ENCODE measurements at regions not wholly inside any gene's neighbourhood (a gene's known extent, or its start where the extent isn't known, plus 50 kb on each side); places are given as distances from the start of the nearest gene placed in this dataset.

DNA sequence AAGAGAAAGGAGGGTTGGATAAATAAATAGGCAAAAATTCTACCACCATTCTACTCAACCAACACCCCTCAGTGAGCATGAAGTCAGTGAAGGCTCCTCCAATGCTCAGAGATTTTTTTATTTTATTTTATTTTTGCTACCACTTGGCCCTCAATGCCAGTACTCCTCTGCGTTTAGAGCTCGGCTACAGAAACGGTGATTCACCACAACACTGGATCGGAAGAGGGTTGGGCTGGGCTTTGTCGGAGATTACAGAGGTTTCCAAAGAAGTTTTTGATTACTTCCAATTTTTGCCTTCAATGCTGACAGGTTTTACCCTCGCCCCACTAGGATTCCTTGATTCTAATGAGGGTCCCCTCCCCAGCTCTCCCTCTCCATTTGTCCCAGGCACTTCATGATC lies 1027.2 kb upstream of the TMEM132C start:
- Histone ChIP-seq H3K4me3 (ENCODE audit: low read length) (no peak overlapping the region), H4K20me1 (ENCODE audit: insufficient read depth, low read depth, low read length) (no peaks in the 10 kb centered on the region)

DNA sequence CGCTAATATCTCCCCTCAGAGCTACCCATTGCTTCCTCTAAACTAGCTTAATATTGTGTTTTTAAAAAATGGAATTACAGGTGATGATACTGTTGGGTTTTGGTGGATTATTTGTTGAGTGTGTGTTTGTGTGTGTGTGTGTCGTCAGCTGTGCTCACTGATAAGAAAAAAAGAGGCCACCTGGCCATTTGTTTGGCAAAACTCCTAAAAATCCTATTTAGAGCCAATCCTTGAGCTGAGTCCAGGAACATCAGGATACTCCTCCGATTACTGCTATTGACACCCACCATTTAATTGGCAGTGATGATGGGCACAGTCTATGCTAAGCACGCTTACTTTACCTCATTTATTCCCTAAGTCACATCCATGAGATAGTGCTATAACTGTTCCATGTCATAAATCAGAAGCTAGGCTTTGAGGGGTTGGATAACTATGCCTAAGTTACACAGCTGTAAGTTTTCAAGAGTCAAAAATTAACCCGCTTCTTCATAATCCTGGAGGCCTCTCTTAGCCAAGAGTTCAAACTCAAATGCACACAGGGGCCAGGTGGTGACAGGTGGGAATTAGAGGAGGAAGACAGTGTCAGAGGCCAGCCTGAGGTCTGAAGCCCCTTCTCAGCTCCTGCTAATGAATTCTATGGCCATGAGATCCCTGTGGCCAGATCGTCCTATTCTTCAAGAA lies 1026.6 kb upstream of the TMEM132C start:
- H4K20me1 ChIP-seq (ENCODE audit: insufficient read depth, low read depth, low read length): no peaks in the 10 kb centered on the region
- H3K4me3 ChIP-seq (ENCODE audit: low read length): no peak overlapping the region
- no peak overlapping the region for H3K27ac ChIP-seq (ENCODE audit: low read length)
- H3K9ac ChIP-seq (ENCODE audit: low read length): no peak overlapping the region
- H3K4me2 ChIP-seq (ENCODE audit: low read depth, low read length, poor library complexity, severe bottlenecking): no peak overlapping the region
- no peak overlapping the region for H2AFZ ChIP-seq (ENCODE audit: low read length)
- H3K27me3 ChIP-seq (ENCODE audit: low read length): no peaks in the 10 kb centered on the region
- no peaks in the 10 kb centered on the region for H3K36me3 ChIP-seq (ENCODE audit: insufficient read depth, low read length)
- no peak for DNase-seq
- peaks cover 10% of the 10 kb centered on the region for H3K9me3 ChIP-seq (ENCODE audit: low read length)
- no peaks in the 10 kb centered on the region for H3K4me1 ChIP-seq (ENCODE audit: low read length)
- no peaks in the 10 kb centered on the region for H3K79me2 ChIP-seq (ENCODE audit: low read length)
- H3K9me2 ChIP-seq (replicated peaks; ENCODE audit: insufficient read depth, low read length): no peaks in the 10 kb centered on the region

More for the DNA sequence above, 1027.2 kb upstream of the TMEM132C start:
- no peaks in the 10 kb centered on the region for H3K9me2 ChIP-seq (replicated peaks; ENCODE audit: insufficient read depth, low read length)
- H3K79me2 ChIP-seq (ENCODE audit: low read length): no peaks in the 10 kb centered on the region
- no peak overlapping the region for H3K9ac ChIP-seq (ENCODE audit: low read length)
- no peak overlapping the region for H2AFZ ChIP-seq (ENCODE audit: low read length)
- no peak overlapping the region for H3K4me2 ChIP-seq (ENCODE audit: low read depth, low read length, poor library complexity, severe bottlenecking)
- no peaks in the 10 kb centered on the region for H3K27me3 ChIP-seq (ENCODE audit: low read length)
- H3K27ac ChIP-seq (ENCODE audit: low read length): no peak overlapping the region
- no peaks in the 10 kb centered on the region for H3K4me1 ChIP-seq (ENCODE audit: low read length)
- H3K9me3 ChIP-seq (ENCODE audit: low read length): peaks cover 6% of the 10 kb centered on the region
- DNase-seq: no peak
- no peaks in the 10 kb centered on the region for H3K36me3 ChIP-seq (ENCODE audit: insufficient read depth, low read length)

DNA sequence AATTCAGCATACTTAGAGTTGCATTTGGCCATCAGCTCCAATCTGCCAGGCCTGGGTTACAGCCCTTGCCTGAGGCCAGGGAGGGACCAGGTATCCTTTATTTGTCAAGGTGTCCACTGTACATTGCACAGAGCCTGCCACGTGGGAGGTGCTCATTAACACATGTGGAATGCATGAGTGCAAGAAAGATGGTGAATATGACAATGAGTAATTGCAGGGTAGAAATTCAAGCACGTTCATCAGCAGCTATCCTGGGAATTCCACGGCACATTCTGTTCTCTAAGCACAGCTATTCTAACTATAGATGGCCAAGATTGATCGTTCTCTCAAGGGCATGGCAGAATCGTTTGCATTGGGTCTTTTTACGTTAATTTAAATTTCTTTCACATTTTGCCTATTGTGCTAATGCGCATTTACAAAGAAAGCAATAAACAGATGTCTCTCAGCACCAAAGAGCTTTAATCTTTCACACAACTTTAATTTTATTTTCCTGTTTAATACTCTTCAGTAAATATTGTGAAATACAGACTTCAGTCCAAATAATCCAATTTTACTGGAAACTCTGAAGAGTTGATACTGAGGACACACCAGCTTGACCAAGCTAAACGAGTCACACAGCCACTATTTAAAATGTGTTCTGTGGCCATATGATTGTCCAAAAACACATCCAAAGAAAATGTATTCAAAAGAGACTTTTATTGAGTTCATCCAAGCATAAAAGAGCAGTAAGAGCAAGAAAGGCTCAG lies 1025.7 kb upstream of the TMEM132C start:
- H3K9me3 ChIP-seq (ENCODE audit: low read length): peaks cover 12% of the 10 kb centered on the region
- no peaks in the 10 kb centered on the region for H3K27me3 ChIP-seq (ENCODE audit: low read length)
- H3K79me2 ChIP-seq (ENCODE audit: low read length): no peaks in the 10 kb centered on the region
- H3K4me2 ChIP-seq (ENCODE audit: low read depth, low read length, poor library complexity, severe bottlenecking): no peak overlapping the region
- no peaks in the 10 kb centered on the region for H3K36me3 ChIP-seq (ENCODE audit: insufficient read depth, low read length)
- no peak overlapping the region for H2AFZ ChIP-seq (ENCODE audit: low read length)
- H3K27ac ChIP-seq (ENCODE audit: low read length): no peak overlapping the region
- no peaks in the 10 kb centered on the region for H4K20me1 ChIP-seq (ENCODE audit: insufficient read depth, low read depth, low read length)
- no peaks in the 10 kb centered on the region for H3K4me1 ChIP-seq (ENCODE audit: low read length)
- H3K9me2 ChIP-seq (replicated peaks; ENCODE audit: insufficient read depth, low read length): no peaks in the 10 kb centered on the region
- no peak for DNase-seq
- no peak overlapping the region for H3K4me3 ChIP-seq (ENCODE audit: low read length)
- no peak overlapping the region for H3K9ac ChIP-seq (ENCODE audit: low read length)

DNA sequence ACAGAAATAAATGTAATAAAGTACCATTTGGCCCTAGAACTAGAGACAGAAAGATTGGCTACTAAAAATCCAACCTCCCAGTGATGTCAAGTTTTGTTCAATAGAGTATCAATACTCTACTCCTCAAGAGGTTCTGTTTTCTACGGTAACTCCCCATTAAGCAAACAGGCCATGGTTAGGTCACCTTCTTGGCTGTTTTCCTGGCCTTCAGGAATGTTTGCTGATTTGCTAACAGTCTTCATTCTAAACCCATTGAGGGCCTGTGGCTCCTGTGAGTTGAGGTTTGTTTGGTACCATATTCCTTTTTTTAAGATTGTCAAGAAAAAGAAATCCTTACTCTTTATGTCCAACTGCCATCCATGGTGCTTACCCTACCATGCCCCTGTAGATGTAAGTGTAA lies 1022.0 kb upstream of the TMEM132C start:
- Histone ChIP-seq H3K27ac (ENCODE audit: low read length) (no peak overlapping the region), H3K36me3 (ENCODE audit: insufficient read depth, low read length) (no peaks in the 10 kb centered on the region), H3K4me1 (ENCODE audit: low read length) (no peaks in the 10 kb centered on the region), H3K9ac (ENCODE audit: low read length) (no peak overlapping the region), H3K79me2 (ENCODE audit: low read length) (no peaks in the 10 kb centered on the region), H3K9me2 (replicated peaks; ENCODE audit: insufficient read depth, low read length) (no peaks in the 10 kb centered on the region), H3K4me3 (ENCODE audit: low read length) (no peak overlapping the region), H3K4me2 (ENCODE audit: low read depth, low read length, poor library complexity, severe bottlenecking) (no peak overlapping the region), H2AFZ (ENCODE audit: low read length) (no peak overlapping the region), H3K9me3 (ENCODE audit: low read length) (peaks cover 7% of the 10 kb centered on the region), H3K27me3 (ENCODE audit: low read length) (no peaks in the 10 kb centered on the region), H4K20me1 (ENCODE audit: insufficient read depth, low read depth, low read length) (no peaks in the 10 kb centered on the region)
- no peak for DNase-seq

DNA sequence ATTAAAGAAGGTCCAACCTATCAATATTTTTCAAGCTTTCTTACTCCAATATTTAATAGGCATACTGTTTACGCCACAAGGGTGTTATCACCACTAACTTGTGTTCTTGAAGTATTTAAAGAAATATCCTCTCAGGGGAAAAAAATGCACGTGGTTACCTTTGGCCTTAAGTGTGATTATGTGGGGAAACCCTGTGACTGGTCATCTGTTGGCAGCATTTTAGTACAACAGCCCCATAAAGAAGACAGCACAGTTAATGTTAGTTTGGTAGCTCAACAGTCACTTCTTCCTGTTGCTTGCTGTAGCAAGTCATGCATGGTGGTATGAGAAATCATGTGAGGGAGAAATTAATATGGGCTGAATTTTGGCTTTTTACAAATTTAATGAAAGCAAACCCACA lies 1021.5 kb upstream of the TMEM132C start:
- DNase-seq: no peak
- H3K27ac ChIP-seq (ENCODE audit: low read length): no peak overlapping the region
- no peaks in the 10 kb centered on the region for H3K27me3 ChIP-seq (ENCODE audit: low read length)
- no peaks in the 10 kb centered on the region for H3K79me2 ChIP-seq (ENCODE audit: low read length)
- H3K36me3 ChIP-seq (ENCODE audit: insufficient read depth, low read length): no peaks in the 10 kb centered on the region
- H2AFZ ChIP-seq (ENCODE audit: low read length): no peak overlapping the region
- H3K4me1 ChIP-seq (ENCODE audit: low read length): no peaks in the 10 kb centered on the region
- no peaks in the 10 kb centered on the region for H3K9me2 ChIP-seq (replicated peaks; ENCODE audit: insufficient read depth, low read length)
- no peak overlapping the region for H3K9ac ChIP-seq (ENCODE audit: low read length)
- H3K4me3 ChIP-seq (ENCODE audit: low read length): no peak overlapping the region
- no peak overlapping the region for H3K4me2 ChIP-seq (ENCODE audit: low read depth, low read length, poor library complexity, severe bottlenecking)
- no peaks in the 10 kb centered on the region for H4K20me1 ChIP-seq (ENCODE audit: insufficient read depth, low read depth, low read length)
- peaks cover 7% of the 10 kb centered on the region for H3K9me3 ChIP-seq (ENCODE audit: low read length)

DNA sequence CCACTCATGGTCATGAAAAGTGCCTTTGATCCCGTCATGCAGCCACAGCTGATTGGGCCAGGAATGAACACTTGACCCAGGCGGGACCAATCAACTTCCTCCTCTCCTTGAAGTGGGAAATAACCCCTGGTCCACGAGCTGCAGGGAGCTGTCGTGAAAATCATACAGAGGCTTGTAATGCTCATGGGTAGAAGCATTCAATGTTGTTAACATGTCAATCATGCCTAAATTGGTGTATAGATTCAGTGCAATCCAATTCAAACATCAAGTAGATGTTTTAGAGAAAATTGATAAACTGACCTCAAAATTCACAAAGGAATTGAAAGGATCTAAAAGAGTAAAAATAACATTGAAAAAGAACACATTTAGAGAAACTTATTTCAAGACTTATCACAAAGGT lies 1019.0 kb upstream of the TMEM132C start:
- Histone ChIP-seq H3K4me1 (ENCODE audit: low read length) (no peaks in the 10 kb centered on the region), H3K4me2 (ENCODE audit: low read depth, low read length, poor library complexity, severe bottlenecking) (no peak overlapping the region), H2AFZ (ENCODE audit: low read length) (no peak overlapping the region), H3K36me3 (ENCODE audit: insufficient read depth, low read length) (no peaks in the 10 kb centered on the region), H4K20me1 (ENCODE audit: insufficient read depth, low read depth, low read length) (no peaks in the 10 kb centered on the region), H3K27me3 (ENCODE audit: low read length) (no peaks in the 10 kb centered on the region), H3K9ac (ENCODE audit: low read length) (no peak overlapping the region), H3K9me3 (ENCODE audit: low read length) (peaks cover 7% of the 10 kb centered on the region), H3K9me2 (replicated peaks; ENCODE audit: insufficient read depth, low read length) (no peaks in the 10 kb centered on the region), H3K27ac (ENCODE audit: low read length) (no peak overlapping the region), H3K4me3 (ENCODE audit: low read length) (no peak overlapping the region), H3K79me2 (ENCODE audit: low read length) (no peaks in the 10 kb centered on the region)
- no peak for DNase-seq

DNA sequence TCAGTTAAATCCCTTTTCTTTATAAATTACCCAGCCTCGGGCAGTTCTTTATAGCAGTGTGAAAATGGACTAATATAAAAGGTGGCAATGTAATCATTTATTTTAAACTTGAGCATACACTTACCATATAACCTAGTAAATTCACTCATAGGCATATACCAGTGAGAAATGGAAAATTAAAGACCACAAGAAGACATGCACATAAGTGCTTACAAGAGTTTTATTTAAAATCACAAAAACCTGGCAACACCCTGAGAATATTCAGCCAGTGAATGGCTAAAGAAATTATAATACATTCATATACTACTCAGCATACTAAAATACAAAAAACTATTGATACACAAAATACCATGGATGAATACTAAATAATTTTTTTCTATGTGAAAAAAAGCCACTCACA lies 1017.5 kb upstream of the TMEM132C start:
- Histone ChIP-seq H3K4me3 (ENCODE audit: low read length) (no peak overlapping the region), H3K36me3 (ENCODE audit: insufficient read depth, low read length) (no peaks in the 10 kb centered on the region), H3K4me1 (ENCODE audit: low read length) (no peaks in the 10 kb centered on the region), H2AFZ (ENCODE audit: low read length) (no peak overlapping the region), H3K79me2 (ENCODE audit: low read length) (no peaks in the 10 kb centered on the region), H3K9me2 (replicated peaks; ENCODE audit: insufficient read depth, low read length) (no peaks in the 10 kb centered on the region), H3K4me2 (ENCODE audit: low read depth, low read length, poor library complexity, severe bottlenecking) (no peak overlapping the region), H3K27ac (ENCODE audit: low read length) (no peak overlapping the region), H3K9me3 (ENCODE audit: low read length) (peaks cover 7% of the 10 kb centered on the region), H3K9ac (ENCODE audit: low read length) (no peak overlapping the region), H4K20me1 (ENCODE audit: insufficient read depth, low read depth, low read length) (no peaks in the 10 kb centered on the region), H3K27me3 (ENCODE audit: low read length) (no peaks in the 10 kb centered on the region)
- DNase-seq: no peak

DNA sequence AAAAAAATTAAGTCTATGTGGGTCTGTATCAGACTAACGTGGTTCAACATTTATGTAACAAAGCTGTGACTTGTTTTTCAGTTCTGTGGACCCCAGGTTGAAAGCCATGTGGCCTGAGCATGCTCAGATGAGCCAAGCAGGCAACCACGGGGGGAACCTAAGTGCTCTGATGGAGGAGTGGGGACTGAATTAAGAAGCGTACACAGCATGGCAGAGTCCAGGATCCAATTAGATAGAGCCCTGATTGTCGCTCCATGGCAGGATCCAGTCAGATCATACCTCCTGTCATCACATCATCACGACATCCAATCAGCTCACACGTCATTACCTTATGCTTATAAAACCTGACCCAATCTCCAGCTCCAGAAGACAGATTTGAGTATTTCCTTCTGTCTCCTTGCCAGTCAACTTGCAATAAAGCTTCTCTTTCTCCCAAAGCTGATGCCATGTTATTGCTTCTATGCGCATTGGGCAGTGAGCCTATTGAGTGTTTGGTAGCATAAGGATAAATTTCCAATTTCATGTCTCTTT lies 1013.1 kb upstream of the TMEM132C start:
- H2AFZ ChIP-seq (ENCODE audit: low read length): no peak overlapping the region
- no peaks in the 10 kb centered on the region for H3K79me2 ChIP-seq (ENCODE audit: low read length)
- H3K4me2 ChIP-seq (ENCODE audit: low read depth, low read length, poor library complexity, severe bottlenecking): no peak overlapping the region
- no peaks in the 10 kb centered on the region for H3K36me3 ChIP-seq (ENCODE audit: insufficient read depth, low read length)
- DNase-seq: no peak
- no peaks in the 10 kb centered on the region for H3K4me1 ChIP-seq (ENCODE audit: low read length)
- H3K9me2 ChIP-seq (replicated peaks; ENCODE audit: insufficient read depth, low read length): no peaks in the 10 kb centered on the region; the same call in 1 of the 2 replicates
- H3K27me3 ChIP-seq (ENCODE audit: low read length): no peaks in the 10 kb centered on the region
- no peaks in the 10 kb centered on the region for H4K20me1 ChIP-seq (ENCODE audit: insufficient read depth, low read depth, low read length)
- no peak overlapping the region for H3K9ac ChIP-seq (ENCODE audit: low read length)
- H3K9me3 ChIP-seq (ENCODE audit: low read length): peaks cover 3% of the 10 kb centered on the region; the same call in 1 of the 2 replicates
- H3K4me3 ChIP-seq (ENCODE audit: low read length): no peak overlapping the region
- H3K27ac ChIP-seq (ENCODE audit: low read length): no peak overlapping the region
